ENCODE measurements at regions not wholly inside any gene's neighbourhood (a gene's known extent, or its start where the extent isn't known, plus 50 kb on each side); places are given as distances from the start of the nearest gene placed in this dataset.
"Not testable (repeated sequence)": the region's sequence is repeated elsewhere in the genome, so short reads cannot be mapped to it uniquely, and the experiment has no call there.

- TF ChIP-seq ZFX (IDR thresholded peaks at IDR 0.05) = no peak
- TF ChIP-seq, protein P1, sequence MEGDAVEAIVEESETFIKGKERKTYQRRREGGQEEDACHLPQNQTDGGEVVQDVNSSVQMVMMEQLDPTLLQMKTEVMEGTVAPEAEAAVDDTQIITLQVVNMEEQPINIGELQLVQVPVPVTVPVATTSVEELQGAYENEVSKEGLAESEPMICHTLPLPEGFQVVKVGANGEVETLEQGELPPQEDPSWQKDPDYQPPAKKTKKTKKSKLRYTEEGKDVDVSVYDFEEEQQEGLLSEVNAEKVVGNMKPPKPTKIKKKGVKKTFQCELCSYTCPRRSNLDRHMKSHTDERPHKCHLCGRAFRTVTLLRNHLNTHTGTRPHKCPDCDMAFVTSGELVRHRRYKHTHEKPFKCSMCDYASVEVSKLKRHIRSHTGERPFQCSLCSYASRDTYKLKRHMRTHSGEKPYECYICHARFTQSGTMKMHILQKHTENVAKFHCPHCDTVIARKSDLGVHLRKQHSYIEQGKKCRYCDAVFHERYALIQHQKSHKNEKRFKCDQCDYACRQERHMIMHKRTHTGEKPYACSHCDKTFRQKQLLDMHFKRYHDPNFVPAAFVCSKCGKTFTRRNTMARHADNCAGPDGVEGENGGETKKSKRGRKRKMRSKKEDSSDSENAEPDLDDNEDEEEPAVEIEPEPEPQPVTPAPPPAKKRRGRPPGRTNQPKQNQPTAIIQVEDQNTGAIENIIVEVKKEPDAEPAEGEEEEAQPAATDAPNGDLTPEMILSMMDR (conservative IDR thresholded peaks at IDR 0.05) = no peak
- no peak overlapping the region for H3K27ac ChIP-seq
Observed at GRCh38 chr11:109706945-109707344, 285.0 kb downstream of the C11orf87 start.

DNA sequence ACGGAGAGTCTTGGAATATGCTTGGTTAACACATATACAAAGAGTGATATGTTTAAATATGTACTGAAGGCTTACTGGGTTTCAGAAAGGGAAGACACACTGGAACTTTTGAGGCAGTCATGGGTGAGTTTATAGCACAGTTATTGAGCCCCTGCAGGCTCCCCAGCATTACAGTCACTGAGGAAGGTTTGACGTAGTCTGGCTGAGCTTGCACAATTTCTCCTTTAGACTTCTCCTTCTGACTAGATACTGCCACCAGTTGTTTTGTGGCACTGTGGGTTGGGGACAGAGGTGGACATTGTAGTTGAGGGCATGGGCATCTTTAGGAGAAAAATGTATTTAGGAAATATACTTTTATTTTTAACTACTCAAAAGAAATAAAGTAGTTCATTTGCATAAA lies 285.4 kb downstream of the C11orf87 start:
- H3K27ac ChIP-seq = no peak overlapping the region

DNA sequence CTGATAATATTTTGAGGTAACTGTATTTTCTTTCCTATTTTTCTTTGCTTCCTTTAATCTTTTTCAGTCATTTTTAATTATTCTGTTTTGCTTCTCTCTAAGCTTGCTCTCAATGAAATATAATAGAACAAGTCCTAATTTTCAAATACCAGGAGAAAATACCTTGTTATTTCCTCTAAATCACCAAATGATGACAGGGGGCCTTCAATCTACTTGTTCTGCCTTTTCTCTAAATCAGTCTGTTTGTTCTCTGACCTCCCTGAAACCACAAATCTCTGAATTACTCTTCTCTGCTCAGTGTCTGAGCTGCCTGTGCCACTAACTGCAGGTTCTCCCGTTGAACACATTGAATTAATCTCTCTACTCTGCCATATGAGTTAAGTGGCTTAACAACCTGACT lies 286.2 kb downstream of the C11orf87 start:
- H3K27ac ChIP-seq = no peak overlapping the region
- no peak for TF ChIP-seq ZFX (IDR thresholded peaks at IDR 0.05)
- TF ChIP-seq, protein P1 (conservative IDR thresholded peaks at IDR 0.05) = no peak

More for the DNA sequence above, 285.4 kb downstream of the C11orf87 start:
- TF ChIP-seq ZFX (IDR thresholded peaks at IDR 0.05) = no peak
- TF ChIP-seq, protein P1 (conservative IDR thresholded peaks at IDR 0.05) = no peak

DNA sequence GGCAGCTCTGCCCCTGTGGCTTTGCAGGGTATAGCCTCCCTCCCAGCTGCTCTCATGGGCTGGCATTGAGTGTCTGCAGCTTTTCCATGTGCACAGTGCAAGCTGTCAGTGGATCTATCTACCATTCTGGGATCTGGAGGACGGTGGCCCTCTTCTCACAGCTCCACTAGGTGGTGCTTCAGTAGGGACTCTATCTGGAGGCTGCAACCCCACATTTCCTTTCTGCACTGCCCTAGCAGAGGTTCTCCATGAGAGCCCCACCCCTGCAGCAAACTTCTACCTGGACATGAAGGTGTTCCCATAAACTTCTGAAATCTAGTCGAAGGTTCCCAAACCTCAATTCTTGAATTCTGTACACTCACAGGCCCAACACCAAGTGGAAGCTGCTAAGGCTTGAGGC lies 292.5 kb downstream of the C11orf87 start:
- not testable (repeated sequence) for H3K27ac ChIP-seq

GRCh38 chr11:109715424-109715823 lies 293.4 kb downstream of the C11orf87 start:
- H3K27ac ChIP-seq = not testable (repeated sequence)

GRCh38 chr11:109726061-109726460 lies 304.1 kb downstream of the C11orf87 start:
- H3K27ac ChIP-seq = no peak overlapping the region
- TF ChIP-seq ZFX (IDR thresholded peaks at IDR 0.05) = no peak
- TF ChIP-seq, protein P1 (conservative IDR thresholded peaks at IDR 0.05) = no peak

DNA sequence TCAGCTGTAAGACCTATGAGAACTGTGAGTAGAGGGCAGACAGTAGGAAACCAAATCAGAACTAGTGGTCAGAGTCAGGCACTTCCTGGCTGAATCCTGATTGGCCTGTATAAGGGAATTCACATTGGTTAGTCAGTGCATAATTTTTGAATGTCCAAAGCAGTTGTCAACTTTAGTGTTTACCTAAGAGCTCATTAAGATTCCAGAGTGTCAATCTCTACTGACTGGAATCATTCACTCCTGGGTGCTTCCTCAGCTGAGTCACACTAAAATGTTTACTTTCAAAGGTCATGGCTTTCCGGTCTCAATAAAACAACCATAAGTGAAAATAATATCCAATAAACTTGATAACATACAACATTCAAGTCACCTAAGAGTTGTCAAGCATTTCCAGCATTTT lies 306.1 kb downstream of the C11orf87 start:
- H3K27ac ChIP-seq = no peak overlapping the region
- TF ChIP-seq ZFX (IDR thresholded peaks at IDR 0.05) = no peak
- TF ChIP-seq, protein P1 (conservative IDR thresholded peaks at IDR 0.05) = no peak

- no peak for TF ChIP-seq ZFX (IDR thresholded peaks at IDR 0.05)
- TF ChIP-seq, protein P1 (conservative IDR thresholded peaks at IDR 0.05) = no peak
Observed at GRCh38 chr11:109729761-109730160, 307.8 kb downstream of the C11orf87 start.

GRCh38 chr11:109730669-109731068 lies 308.7 kb downstream of the C11orf87 start:
- TF ChIP-seq, protein P1 (conservative IDR thresholded peaks at IDR 0.05) = no peak
- no peak for TF ChIP-seq ZFX (IDR thresholded peaks at IDR 0.05)
- no peak overlapping the region for H3K27ac ChIP-seq

More at GRCh38 chr11:109729761-109730160, 307.8 kb downstream of the C11orf87 start:
- H3K27ac ChIP-seq = no peak overlapping the region

All from C4-2B (cell line).